Ecto neural progenitor cell (in vitro differentiated cells): ENCODE measurements at regions not wholly inside any gene's neighbourhood (a gene's known extent, or its start where the extent isn't known, plus 50 kb on each side); places are given as distances from the start of the nearest gene placed in this dataset.
"Not testable (repeated sequence)": the region's sequence is repeated elsewhere in the genome, so short reads cannot be mapped to it uniquely, and the experiment has no call there.

Source experiments
- DNase-seq: peaks from one replicate; pipeline ENCODE4 v3.0.0-alpha.2; 2018; ENCODE audit warnings: low spot score

DNA sequence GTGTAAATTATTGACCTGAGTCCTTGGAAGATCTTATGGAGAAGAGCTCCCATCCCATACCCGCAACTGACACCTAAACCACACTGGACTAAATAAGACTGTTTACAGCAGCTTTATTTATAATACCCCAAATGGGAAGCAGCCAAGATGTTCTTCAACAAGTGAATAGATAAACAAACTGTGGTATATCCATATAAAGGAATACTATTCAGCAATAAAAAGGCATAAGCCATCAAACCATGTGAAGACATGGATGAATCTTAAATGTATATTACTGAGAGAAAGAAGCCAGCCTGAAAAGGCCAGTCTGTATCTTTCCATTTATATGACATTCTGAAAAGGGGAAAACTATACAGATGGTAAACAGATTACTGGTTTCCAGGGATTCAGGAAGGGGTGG is 212.7 kb downstream of the TPBG start:
- DNase-seq, result no peak

DNA sequence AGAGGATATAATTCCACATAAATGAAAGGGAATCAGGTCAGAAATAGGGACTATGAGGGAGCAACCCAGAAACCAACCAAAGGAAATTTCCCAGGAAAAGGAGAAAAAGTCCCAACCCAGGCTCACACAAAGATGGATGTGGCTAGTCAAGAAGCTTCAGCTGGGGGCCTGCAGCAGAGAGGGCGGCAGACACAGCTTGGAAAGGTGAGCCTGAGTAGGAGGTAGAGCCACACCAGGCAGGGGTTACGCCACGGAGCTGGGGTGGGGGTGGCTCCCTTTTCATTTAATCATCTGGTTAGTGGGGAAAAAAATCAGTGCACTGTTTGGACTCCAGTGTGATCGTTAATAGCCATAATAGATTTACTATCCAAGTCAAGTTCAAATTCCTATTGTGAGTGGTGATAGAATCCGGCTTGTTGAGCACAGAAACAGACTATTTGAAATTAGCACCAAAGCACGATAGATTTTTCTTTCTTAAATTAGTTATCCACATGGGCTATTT is 220.6 kb downstream of the TPBG start:
- DNase-seq, result no peak

DNA sequence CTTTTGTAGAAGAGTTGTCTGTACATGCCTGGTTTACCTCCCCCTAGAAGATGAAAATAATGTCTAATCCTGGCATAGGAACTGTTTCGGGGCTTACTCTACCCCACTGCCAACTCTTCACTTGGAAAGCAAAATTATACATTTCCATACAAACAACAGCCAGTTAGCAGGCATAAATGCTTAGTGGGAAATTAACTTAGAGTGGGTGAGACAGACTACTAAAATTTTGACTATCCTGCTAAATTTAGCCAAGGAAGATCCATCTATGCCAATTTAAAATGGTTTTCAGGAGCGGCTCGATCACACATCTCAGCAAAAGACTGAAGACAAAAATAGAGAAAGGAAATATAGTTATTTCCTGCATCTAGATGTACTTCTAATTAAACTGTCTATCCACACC is 221.2 kb downstream of the TPBG start:
- no peak for DNase-seq

DNA sequence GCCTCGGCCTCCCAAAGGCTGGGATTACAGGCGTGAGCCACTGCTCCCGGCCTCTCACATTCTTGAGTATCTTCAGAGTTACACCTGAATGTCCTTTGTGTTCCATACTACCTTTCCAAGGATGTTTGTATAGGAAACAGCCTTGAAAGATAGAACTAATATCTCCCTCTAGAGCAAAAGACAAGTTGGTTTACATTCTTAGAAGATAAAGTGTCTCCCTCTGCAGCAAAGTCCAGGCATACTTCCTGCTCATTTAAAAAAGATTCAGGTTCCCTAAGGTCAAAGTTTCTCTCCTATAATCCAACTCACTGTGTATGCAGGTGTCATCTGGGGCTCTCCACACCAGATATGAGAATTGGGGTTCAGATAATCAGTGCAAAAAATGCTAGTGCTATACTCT is 224.4 kb downstream of the TPBG start:
- no peak for DNase-seq

DNA sequence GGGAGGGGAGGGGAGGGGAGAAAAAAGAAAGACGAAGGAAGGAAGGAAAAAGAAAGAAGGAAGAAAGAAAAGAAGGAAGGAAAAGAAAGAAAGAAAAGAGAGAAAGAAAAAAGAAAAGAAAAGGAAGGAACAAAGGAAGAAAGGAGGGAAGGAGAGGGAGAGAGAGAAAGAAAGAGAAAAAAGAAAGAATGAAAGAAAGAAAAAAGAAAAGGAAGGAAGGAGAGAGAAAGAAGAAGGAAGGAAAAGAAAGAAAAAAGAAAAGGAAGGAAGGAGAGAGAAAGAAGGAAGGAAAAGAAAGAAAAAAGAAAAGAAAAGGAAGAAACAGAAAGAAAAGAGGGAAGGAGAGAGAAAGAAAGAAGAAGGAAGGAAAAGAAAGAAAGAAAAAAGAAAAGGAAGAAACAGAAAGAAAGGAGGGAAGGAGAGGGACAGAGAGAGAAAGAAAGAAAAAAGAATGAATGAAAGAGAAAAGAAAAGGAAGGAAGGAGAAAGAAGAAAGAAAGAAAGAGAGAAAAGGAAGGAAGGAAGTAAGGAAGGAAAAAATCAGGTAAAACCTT is 225.3 kb downstream of the TPBG start:
- no peak for DNase-seq

DNA sequence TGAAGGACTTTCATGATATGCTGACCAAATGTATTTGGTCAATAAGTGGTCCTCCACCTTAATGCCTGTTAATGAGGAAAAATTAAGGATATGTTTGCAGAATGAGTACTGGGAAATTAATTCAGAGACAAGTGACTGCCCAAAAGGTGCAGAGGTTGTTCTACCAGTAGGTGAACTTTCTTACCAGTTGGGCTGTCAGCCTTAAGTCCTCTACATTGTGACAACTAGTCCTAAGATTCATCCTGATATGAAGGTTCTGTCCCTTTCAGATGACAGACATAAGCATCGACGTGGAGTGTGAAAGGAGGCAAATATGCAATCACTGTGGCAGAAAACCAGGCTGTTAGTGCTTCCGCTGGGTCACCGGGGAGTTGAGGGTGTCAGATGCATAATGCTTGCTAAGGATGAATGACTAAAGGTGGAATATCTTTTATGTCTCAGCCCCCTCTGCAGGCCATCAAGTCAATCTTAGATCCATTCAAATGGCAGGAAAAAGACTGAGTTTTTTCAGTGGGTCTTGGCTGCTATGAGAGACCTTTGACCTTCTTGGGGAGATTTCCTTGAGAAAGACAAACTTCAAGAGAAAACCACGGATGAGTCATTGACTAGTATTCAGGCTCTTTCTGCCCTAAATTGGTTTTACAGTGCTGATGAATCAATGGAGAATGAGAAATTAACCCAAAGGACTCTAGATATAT is 226.0 kb downstream of the TPBG start:
- no peak for DNase-seq

DNA sequence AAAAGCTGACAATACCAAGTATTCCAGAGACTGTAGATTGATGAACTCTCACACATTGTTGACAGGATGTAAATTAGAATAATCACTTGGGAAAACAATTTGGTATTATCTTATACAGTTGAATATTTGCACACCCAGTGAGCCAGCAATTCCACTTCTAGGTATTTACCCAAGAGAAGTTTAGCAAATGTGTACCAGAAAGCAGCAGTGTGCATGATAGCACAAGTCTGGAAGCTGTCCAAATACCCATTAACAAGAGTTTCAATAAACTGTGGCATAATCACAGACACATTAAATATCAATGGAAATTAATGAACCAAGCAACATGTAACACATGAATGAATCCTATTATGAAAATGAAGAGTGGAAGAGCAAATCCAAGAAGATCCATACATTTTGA is 233.6 kb downstream of the TPBG start:
- no peak for DNase-seq

DNA sequence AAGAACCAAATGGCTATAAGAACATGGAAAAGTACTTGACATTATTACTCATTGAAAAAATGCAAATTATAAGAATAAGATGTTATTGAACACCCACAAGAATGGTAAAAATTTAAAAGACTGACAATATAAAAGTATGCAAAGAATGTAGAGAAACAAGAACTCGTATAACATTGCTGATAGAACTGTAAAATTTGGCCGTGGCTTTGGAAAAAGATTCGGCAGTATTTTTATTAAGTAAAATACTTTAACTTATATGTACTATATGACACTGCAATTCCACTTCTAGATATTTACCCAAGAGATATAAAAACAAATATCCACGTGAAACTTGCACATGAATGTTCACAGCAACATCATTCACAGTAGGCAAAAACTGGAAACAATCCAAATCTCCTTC is 239.2 kb downstream of the TPBG start:
- DNase-seq, result no peak

DNA sequence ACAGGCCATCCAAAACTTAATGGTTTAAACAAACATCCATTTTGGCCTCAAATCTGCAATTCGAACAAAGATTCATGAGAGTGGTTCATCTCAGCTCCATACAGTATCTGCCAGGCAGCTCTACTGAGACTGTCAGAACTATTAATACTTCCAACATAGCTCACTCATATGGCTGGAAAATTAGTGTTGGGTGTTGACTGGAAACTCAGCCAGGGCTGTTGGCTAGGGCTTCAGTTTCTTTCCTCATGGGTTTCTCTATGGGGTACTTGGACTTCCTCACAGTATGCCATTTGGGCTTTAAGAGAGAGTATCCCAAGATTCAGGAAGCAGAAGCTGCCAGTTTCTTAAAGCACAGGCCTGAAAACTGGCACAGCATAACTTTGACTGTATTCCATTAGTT is 240.3 kb downstream of the TPBG start:
- no peak for DNase-seq

DNA sequence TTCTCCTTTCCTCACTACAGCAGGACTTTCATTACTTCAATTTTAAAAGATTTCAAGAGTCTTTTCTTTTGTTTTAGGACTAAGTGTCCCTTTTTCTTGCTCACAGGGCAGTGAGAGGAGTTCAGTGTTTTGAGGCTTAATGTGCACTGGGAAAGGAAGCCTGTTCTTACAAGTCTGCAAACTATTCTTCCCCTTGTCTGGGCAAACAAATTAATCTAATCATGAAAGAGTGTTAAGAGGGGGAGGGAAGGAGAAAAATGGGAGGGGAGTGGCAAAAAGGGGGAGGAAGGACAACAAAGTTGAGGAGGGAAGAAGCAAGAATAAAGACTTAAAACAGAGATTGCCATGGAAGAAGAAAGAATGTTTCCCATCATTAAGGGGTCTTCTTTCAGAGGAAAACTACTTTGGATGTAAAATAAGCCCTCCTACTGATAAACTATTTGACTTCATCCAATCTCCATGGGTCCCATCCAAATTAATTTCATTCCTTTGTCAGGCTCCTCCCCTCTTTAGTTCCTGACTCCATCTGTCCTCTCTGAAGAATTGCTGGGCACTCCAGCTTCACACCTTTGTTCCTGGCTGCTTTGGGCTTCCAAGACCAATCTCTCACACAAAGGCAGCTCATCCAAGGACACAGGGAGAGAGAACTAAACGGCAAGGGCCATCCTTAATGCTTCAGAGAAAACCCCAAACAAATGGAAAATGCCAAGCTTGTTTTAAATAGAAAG is 244.5 kb downstream of the TPBG start:
- DNase-seq, result peak; percentile 56

DNA sequence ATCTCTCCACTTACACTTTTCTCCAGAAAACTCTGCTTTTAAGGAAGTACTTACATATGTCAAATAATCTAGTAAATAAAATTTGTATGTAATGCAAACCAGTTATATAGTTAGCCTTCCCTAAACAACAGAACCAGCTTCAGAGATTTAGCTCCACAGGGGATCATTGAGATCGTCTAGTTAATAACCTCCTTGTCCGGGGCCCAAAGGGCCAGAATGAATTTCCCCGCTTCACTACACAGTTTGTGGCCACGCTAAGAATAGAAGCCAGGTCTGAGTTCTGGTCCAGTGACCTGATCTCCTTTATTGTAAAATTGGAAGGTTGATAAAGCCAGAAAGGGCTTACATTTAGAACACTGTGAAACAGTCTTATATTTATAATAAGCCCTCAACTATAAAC is 245.2 kb downstream of the TPBG start:
- peak; percentile 50 for DNase-seq

DNA sequence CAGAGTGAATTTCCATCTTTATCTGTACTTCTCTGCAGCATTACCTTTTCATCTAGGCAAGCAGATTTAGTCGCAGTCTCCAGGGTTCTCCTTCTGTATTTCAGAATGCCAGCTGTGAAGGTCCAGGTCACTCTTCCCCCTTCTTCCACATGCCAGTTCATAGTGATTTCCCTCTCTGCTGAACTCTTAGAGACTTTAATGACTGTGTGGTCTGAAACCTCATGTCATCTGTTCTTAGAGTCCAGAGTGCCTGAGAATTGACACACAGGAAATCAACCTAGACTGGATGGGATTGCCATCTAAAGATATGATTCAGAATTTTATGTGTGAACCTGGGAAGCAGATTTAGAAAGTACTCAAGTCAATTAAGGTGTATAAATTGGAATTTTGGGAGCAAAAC is 248.1 kb downstream of the TPBG start:
- no peak for DNase-seq

DNA sequence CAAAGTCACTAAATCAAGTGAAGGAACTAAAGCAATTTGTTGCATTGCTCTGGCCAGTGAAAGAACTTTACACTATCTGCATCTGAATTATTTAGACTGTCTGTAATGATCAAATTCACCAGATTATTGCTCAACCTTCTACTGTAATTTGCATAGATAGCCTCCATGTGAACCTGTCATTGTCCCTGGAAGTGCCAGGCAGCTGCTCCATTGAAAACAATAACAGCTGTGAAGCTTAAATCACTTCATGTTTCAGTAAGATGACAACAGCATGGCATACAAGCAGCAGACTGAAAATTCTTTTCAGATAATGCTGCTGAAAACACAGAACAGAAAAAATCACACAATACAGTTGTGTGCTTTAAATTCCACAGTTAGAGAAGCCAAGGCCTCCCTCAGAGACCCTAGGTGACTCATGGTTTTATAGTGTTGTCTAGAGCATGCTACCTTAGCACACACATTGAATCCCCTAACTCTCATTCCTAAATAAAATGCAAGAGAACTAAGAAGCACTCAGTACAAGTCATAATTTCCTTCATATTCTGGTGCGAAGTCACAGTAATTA is 248.9 kb downstream of the TPBG start:
- no peak for DNase-seq

DNA sequence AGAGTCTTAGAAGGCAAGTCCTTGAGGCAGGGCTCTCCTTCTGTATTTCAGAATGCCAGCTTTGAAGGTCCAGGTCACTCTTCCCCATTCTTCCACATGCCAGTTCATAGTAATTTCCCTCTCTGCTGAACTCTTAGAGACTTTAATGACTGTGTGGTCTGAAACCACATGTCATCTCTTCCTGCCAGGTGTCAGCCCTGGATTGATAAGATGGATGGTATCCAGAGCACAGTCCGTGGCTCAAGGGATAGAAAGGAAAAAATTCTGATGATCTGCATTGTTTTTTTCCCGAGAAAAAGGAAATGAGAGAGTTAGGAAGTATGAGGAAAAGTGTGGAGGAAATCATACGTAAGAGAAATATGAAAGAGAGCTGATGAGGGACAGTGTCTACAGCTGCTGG is 250.9 kb downstream of the TPBG start:
- no peak for DNase-seq

DNA sequence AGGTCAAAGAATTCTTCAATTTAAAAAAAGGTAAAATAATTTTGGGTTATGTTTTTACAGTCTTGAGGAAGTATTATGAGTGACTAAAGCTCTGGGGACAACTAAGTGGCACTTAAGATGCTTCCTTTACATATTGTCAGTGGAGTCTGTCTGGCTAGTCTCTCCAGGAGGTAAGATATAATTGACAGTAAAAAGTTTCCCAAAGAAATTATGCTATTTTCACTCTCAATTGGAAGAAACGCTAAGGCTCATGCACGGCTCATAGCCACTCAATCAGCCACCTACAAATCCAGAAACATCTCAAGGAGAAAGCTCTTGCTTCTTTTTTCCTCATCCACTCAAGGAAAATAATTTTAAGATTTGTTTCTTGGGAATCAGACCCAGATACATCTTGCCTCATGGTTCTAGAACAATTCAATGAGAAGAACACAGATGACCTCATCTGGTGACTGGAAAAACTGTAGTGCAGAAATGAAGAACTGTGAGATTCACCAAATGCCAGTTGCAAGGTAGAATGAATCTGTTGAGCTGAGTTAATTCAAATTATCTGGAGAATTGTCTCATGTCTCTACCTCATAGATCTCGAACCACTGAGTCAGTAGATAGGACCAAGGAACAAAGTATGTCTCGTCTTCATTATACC is 252.9 kb downstream of the TPBG start:
- no peak for DNase-seq

DNA sequence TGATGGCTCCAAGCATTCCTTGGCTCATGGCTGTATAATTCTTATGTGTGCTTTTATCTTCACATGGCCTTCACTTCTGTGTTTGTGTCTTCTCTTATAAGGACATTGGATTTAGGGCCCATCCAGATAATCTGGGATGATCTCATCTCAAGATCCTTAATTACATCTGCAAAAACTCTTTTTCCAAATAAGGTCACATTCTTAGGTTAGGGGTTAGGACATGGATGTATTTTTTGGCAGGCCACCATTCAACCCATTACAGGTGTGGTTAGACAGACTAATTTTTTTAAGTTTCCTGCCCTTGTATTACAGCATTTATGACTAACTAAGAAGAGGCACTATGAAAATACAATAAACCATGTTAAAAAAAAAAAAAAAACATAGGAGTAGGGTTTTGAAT is 254.0 kb downstream of the TPBG start:
- no peak for DNase-seq

DNA sequence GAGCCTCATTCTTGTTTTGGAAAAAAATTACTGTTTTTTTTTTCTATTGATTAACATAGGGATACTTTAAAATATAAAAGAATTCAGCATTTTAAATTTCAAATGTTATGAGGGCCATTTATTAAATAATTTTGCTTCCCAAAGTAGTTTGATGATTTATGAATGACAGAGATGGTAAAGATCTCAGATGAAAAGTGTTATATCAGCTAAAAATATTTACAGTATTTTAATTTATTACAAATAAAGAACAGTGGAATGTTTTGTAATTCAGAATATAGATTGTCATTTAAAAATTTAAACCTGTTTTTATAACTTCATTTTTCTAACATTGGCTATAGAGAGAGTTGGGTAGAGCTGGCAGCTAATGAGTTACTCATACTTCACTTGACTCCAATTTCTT is 256.0 kb downstream of the TPBG start:
- DNase-seq, result no peak

DNA sequence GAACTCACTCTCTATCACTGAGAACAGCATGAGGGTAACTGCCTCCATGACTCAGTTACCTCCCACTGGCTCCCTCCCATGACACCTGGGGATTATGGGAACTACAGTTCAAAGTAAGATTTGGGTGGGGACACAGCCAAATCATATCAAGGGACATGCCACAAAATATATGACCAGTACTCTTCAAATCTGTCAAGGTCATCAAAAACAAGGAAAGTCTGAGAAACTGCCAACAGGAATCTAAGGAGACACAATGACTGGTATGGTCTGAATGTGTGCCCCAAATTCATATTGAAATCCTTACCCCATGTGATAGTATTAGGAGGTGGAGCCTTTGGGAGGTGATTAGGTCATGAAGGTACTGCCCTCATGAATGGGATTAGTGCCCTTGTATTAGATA is 258.8 kb downstream of the TPBG start:
- no peak for DNase-seq

DNA sequence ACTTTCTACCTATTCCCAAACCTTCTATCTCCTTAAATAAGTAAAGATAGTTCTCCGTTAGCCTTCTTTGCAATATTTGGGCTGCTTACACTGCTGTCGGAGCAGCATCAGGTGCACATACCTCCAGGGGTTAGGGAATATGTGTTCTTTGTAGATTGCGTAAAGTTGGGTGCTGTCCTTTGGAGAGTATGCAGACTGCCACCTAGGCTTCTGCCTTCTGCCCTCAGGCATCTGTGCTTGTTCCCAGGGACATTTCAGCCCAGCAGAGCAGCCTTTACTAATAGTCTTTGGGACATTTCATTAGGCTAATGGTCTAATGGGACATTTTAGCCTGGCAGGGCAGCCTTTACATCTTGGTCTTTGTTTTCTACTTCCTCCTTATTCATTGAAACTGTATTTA is 260.6 kb downstream of the TPBG start:
- no peak for DNase-seq

DNA sequence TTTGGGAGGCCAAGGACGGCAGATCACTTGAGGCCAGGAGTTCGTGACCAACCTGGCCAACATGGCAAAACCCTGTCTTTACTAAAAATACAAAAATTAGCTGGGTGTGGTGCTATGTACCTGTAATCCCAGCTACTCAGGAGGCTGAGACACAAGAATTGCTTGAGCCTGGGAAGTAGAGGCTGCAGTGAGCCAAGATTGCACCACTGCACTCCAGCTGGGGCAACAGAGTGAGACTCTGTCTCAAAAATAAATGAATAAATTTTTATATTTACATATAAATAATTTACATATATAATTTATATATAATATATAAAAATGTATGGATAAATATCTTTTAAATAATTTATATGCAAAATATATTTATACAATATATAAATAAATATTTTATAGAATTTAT is 263.3 kb downstream of the TPBG start:
- DNase-seq, result not testable (repeated sequence)

DNA sequence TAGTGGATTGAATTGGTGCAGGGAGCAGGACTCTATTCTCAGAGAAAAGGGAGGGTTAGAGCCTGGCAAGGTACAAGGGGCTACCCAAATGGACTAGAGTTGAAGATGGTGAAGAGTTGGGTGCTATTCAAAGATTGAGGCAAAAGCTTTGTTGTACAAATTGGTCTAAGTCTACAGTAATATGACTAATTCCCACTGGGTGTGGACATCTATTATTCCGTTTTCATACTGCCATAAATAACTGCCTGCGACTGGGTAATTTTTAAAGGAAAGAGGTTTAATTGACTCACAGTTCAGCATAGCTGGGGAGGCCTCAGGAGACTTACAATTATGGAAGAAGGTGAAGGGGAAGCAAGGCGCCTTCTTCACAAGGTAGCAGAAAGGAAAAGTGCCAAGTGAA is 266.3 kb downstream of the TPBG start:
- DNase-seq, result no peak

DNA sequence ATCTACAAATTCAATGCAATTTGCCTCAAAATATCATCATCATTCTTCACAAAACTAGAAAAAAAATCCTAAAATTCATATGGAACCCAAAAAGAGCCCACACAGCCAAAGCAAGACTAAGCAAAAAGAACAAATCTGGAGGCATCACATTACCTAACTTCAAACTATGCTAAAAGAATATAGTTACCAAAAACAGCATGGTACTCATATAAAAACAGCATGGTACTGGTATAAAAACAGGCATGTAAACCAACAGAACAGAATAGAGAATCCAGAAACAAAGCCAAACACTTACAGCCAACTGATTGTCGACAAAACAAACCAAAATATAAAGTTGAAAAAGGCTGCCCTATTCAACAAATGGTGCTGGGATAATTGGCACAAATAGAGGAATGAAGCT is 278.1 kb downstream of the TPBG start:
- no peak for DNase-seq
